ENCODE measurements at regions not wholly inside any gene's neighbourhood (a gene's known extent, or its start where the extent isn't known, plus 50 kb on each side); places are given as distances from the start of the nearest gene placed in this dataset.

DNA sequence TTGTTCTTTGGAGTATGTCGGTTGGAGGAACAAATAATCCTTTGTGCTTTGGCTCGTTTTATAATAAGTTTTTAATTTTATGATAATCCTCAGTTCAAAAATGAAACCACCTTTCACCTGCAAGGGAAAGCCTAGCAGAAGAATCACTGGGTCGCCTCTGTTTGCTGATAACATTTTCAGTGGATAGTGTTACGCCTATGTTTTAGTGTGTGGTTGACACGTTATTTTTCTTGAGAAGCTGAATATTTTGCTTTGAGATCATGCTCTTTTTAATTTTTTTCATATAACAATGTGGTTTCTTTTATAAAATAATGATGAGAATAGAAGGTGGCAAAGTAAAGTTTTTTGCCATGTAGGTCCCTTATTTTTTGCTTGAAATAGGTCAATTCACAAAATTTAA, 172.7 kb upstream of the ZEB2 start:
- no peak for DNase-seq (ENCODE audit: low read depth)

DNA sequence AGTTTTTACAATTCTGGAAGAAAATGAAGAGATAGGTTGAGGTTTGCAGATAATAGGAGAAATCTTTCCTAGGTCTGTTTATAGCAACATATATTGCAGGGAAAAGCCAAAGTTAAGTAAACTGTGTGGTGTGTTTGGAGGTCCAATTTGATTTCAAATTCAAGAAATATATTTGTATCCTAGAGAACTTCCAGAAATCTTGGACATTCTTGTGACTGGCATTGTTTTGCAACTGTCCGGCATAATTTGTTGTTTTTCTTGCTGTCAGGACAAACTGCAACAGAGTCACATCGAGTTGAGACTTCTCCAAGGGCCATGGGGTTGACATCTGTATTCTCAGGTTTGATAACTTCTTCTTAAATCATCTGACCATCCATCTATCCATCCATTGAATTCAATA, 170.9 kb upstream of the ZEB2 start:
- no peak for DNase-seq (ENCODE audit: low read depth)

DNA sequence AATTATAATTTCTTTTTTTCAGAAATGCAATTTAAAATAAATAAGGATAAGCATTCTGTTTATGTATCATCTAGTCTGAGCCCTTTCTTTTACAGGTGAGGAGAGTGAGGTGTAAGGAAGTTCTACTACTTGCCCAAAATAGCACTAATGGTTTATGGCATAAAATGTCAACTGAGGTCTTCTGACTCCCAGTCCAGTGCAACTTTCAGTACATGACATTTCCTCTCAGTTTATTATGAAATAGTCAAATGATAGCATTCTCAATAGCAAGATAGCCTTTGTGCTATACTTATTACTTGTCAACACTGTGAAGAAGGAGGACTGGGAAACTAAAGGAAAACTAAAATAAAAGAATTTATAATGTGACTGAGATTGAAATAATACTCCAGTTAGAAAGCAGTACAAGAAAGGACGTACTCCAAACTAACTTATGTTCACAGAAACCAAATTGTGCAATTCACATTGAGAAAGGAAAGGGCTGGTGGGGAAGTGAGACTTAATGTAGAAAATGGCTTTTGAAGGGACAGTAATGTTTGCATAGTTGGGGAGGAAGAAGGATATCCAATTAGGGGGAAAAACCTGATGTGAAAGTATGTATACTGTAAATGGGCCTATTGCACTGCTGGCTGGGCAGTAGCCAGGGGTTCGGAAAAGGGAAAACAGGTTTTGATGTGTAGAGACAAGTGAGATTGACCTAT, 166.7 kb upstream of the ZEB2 start:
- no peak for DNase-seq (ENCODE audit: low read depth)

DNA sequence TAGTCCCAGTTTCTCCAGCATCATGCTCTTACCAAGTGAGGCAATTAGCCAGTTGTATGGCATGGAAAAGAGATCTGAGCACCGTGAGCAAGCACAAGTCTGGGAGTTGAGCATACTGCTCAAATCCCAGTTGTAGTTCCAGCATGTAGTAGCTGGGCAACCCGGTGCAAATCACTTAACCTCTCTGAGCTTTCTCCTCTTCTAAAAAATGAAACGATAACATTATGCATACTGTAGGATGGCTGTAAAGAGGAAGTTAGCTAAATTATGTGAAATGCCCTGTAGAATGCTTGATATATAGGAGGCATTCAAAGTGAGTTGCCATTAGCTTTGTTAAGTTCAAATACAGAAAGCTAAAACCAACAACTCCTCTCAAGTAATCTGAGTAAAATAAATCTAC, 164.0 kb upstream of the ZEB2 start:
- no peak for DNase-seq (ENCODE audit: low read depth)

DNA sequence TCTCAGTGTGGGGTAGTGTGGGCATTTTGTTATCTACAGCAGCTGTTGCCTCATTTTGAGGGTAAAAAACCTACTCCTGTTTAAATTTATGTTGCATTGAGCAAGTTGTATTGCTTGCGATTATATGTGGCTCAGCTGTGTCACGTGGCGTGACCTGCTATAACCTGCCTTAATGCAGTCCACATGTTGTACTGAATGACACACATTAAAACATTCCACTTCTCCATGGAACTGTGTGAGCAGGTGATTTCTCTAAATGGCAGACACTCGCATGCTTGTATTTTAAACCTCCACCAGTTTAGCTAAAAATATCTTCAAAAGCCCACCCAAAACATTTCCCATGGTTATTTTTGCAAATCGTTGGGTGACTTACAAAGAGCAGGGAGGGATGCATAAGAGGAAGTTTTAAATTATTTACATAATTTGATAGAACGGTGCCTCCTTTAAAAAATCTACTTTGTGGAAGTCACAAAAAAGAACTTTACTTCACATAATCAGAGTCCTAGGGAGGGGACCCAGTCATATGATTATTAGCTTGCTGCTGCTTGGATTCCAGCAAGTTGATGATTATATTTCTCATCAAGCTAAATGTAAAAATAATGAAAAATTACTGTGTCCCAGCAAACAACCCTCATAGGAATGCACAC, 163.3 kb upstream of the ZEB2 start:
- no peak for DNase-seq (ENCODE audit: low read depth)

DNA sequence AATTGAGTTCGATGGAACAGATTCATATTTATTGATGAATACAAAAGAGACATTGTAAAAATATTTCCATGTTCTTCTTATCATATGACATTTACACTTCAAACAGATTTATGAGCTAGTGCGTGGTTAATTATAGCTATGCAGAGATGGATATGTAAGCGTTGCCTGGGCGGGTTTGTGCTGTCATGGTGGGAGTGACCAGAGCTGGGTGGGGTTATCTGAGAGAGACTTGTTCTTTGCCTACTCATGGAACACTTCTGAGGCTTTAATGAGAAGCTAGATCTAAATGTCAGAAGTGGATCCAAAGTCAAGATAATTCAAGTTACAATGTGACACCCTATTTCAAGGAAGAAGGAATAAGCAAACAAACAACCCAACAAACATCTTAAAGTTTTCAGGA, 162.3 kb upstream of the ZEB2 start:
- no peak for DNase-seq (ENCODE audit: low read depth)

DNA sequence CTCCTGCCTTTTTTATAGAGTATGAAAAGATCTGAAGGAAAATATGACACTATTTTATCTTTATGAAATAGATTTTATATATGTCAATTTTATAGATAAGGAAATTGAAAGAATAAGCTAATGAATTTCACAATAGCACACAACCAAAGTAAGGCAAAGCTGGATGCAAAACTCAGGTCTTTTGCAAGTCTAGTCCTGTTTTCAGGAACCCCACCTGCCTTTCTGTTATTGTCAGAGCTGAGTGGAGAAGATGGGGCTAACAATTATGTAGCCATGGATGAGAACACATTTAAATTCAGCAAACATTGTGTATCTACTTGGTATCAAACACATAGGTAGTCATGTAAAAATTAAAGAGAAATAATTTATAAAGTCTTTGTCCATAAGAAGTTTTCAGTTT, 161.5 kb upstream of the ZEB2 start:
- DNase-seq (ENCODE audit: low read depth): no peak

DNA sequence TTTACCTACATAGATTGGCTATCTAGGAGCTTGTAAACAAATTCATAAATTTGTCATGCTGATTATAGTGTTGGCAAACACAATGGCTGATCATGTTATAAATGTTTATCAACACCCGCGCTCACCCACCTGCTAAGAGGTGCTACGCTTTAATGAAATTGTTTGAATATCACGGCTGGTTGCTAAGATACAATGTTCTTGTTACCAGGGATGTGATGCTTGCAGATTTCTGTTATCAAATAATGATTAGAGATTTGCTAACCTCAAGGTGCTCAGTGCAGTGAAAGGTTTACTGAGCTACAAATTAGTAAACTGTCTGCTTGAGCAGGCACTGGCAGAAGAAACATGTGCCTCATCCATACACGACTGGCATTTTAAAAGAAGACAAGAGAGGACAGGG, 160.0 kb upstream of the ZEB2 start:
- no peak for DNase-seq (ENCODE audit: low read depth)

DNA sequence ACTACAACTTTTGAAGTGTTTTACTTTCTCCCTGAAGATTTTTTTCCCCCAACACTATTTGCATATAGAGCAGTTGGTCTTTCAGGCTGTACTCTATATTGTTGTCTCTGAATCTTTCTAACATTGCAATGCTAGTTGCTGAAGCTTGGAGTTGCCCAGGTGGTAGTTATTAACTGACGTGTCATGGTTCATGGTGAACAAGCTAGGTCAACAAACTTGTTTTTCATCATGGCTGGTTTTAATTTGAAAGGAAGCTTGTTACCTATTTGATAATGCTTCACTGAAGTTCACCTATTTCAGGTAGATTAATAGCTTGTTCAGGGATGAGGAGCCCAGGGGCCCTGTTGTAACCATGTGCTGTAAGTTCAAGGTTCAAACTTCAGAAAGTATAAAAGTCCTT, 158.8 kb upstream of the ZEB2 start:
- no peak for DNase-seq (ENCODE audit: low read depth)

DNA sequence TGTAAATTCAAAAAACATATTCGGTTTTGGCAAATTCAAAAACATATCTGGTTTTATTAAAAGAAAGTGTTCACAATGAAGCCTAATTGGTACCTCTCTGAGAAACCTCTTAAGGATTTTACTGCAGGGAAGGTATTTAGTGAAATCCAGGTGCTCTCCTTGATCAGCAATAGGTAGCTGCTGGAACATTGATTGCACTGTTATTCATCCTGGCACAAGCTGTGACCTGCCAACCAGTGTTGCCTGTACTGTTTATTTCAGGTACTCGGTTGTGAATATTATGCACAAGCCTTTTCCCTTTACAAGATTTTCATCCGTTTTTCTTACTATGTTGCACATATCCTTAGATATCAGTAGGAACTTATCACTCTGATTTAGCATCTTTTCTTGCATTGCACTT, 155.8 kb upstream of the ZEB2 start:
- DNase-seq (ENCODE audit: low read depth): no peak

DNA sequence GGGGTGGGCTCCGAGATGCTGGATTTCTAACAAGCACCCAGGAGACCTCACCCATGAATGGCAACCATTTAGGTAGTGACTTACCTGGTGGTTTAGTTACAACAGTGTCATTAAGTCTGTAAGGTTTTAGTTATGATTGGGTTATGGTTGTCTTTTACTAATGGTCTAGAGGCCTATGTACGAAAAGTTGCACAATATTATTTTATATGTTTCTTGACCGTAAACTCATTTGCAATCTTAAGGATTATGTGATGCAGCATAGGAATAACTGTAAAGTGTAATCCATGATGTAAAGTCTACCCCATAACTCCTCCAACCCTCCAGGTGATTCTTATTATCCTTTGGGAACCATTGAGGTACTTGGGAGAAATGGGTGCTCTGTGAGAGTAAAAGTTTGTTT, 155.4 kb upstream of the ZEB2 start:
- DNase-seq (ENCODE audit: low read depth): no peak

DNA sequence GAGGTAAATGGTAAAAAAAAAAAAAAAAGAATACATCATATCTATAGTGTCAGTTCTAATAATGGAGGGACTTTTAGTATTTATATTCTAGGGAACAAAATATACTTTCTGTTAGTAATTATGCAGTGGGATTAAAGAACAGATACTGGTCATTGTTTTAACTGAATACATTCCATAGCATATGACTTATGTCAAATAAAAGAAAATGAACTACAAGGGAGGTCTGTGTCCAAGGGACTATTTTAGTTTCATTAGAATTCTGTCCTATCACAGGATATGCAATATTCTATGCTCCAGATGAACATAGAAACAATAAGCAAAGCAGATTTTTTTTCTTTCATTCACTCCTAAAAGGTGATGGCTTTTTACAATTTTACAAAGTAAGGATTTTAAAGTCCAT, 154.2 kb upstream of the ZEB2 start:
- no peak for DNase-seq (ENCODE audit: low read depth)

DNA sequence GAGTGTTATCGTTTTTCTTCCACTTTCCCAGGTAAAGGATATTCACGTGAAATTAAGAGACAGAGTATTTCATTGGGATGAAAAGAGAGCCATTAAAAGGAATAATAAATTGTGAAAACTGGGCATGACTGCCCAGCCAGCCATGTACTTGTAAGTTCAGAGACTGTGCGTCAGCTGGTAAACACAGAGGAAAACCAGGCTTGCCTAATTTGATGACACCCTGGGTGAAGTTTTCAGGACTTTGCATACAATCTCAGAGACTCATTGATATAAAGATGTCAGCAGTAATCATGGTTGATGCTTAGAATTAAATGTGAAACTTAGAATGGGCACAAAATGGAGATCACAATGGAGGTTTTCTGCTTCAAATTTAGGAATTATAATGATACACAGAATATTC, 153.5 kb upstream of the ZEB2 start:
- DNase-seq (ENCODE audit: low read depth): no peak

DNA sequence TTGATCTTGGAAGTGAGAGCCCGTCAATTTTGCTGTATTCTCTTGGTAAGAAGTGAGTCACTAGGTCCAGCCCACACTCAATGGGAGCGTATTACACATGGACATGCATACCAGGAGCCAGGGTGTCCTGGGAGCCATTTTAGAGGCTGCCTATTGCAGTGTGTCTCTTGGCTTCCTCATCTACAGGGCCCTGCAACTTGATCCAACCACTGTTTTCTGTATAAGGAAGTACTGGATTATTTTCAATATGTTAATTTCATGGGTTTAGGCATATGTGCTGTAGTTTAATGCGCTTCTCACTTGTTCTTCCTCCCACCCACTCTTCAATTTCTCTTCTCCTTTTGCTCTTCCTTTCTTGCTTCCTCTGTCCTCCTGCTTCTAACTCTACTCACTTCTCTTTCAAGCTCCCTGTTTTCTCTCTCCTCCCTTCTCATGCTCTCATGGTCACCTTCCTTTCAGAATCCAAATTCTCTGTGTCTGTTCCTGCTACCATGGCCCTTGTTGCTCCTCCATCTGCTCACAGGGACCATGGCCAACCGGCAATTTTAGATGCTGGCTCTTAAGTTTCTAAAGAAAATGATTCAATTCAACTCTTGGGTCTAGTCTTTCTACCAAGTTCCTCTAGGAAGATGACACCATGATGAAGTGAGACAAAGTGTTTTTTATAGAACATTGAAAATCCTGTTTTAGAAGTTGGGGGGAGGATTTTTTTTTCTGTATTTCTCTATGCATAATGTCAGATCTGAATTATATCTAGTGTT, 152.0 kb upstream of the ZEB2 start:
- no peak for DNase-seq (ENCODE audit: low read depth)

DNA sequence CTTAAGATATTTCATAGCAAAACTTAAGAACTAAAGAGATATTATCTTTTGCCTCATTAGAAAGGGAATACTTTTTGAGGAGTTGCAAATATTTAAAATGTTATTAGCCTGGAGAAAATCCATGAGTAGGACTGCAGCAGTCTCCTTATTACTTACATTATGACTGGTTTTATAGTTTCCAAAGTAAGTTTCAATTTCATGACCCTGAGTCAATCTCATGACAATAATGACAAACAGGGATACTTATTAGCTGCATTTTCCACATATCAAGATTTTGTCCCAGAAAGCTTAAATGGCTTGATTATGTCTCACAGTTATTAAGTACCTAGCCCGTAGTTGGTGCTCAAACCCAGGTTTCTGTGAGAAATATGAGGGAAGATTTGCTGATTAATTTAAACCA, 150.8 kb upstream of the ZEB2 start:
- no peak for DNase-seq (ENCODE audit: low read depth)

DNA sequence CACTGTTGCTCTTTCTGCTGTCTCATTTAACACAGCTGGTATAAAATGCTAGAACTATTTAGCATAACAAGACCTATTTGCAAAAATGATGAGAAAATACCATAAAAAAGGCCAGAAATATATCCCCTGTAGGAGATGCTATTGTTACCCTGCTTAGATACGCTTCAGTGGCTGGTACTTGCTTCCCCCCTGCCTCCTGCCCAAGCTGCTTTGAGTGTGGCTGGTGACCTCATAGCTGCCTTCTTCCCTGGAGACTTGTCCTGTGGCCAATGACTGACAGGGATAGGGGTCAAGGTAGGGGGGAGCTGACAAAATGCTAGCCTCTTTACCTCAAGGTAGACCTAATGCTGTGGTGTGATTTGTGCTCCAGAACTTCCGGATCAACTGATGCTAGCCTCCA, 150.2 kb upstream of the ZEB2 start:
- DNase-seq (ENCODE audit: low read depth): no peak

DNA sequence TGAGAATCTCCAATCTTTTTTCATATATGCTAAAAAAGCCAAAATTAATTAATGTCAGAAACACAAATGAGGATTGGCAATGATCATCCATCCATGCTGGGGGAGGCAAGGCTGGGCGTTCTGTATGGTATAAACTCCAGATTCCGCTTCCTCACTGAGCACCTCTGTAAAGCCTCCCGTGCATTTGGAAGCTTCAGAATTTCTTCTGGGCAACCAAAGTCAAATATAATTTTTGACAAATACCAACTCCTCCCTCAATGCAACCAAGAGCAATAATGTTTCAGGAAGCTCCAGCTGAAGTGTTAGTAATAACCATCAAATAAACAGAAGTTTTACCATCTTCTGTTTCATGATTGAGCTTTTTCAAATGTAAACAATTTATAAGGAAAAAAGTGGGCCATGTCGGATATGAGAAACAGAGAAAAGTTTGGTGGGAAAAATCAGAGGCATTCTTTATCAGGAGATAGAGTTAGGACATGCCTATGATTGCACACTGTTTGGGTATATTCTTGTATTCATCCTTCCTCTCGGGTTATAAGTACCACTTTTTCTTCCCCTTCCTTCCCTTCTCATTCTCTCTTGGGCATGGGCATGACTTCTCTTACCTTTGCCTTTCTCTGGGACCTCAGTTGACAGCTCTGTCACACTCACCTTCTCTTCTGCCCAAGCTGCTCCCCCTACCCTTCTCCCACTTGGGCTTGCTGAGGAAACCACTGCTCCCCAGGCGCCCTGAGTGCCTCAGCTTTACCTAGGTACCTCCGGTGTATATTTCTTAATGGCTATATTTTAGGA, 149.5 kb upstream of the ZEB2 start:
- DNase-seq (ENCODE audit: low read depth): no peak

DNA sequence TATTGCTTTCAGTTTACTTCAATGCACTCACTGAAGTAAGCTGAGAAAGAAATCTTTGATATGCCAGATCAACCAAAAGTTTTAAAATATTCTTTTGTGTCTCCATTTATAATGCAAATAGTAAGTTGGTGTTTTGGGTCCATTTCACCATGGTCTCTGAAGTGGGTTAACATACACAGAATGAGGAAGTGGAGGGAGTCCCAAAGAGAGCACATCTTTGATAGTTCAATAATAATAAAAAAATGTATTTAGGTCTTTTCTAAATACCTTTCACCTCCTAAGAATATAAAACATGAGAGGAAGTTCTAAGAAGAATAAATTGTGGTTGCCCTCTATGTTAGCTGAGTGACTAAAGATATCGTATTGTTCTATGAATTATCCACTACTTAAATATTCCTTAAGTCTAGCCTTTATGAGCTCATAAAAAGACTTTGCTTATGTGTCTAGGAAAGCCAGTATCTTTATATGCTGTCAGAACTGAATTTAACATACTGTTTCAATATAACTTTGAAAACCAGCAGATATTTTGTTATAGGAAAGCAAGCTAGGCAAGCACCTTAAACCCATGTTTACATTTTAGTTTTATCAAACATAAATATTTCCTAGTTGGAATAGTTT, 148.7 kb upstream of the ZEB2 start:
- DNase-seq (ENCODE audit: low read depth): no peak

DNA sequence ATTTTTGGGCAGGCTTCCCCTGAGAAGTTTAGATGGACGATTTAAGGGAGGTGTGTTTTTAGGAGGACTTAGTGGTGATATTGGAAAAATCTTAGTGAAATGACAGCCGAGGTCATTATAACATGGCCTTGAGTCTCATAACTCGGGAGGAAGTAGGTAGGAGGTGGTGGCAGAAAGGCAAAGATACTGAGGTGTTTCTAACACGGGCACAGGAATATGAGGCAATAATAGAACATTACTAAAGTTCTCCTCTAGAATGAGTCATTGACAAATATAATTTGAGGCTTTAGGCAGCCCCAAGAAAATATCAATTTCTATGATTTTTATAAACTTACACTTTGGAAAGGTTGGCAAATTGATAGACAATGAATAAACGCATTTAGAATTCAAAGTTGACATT, 146.1 kb upstream of the ZEB2 start:
- no peak for DNase-seq (ENCODE audit: low read depth)

DNA sequence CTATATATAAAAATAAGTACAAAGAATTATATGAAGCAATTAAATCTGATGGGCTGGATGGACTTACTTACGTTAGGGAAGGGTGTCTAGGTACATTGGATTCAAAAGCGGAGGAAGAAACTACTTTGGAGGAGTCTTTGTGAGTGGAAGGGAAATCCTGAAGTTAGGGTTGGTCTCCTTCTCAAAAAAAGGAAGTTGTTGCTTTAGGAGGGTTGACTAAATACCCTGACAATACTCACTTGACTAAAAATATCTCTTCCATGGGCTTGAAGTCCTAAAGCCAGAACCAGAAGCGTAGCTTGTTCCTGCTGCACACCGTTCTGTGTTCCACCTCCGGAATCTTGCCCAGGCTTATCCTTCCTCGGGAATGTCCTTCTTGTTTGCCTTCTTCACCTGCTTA, 143.3 kb upstream of the ZEB2 start:
- DNase-seq (ENCODE audit: low read depth): no peak

DNA sequence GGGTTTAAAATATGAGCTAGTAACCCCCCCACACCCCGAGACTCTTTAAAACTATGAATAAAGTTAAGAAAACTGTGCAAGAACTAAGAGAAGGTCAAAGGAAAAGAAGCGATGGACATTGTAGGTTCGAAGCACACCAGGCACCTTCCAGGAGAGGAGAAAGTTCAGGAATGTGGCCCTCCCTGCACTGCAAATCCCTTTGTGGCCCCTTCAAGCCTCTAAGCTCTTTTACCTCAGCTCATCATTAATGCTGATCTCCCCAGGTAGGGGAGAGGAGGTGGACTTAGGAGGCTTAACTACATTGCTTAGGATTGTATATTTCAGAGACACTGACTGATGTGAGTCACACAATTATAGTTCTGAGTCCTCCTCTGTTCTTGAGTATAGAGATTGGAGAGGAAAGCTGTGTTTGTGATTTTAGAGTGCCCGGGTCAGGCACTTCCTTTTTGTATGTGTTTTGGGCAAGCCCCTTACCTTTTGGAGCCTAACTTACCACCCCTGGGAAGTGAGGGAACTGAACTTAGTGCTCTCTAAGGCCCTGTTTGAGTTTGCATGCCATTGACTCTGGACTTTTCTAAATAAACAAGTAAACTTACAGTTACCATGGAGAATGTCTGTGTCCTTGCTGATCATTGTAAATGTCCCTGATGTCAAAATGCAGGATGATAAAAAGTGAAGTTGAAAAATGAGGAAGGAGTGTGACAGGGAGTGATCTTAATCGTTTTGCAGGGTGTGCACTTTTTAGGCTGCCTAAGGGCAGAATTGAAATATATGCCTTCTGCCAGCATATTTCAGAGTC, 140.8 kb upstream of the ZEB2 start:
- no peak for DNase-seq (ENCODE audit: low read depth)
